ENCODE measurements at regions not wholly inside any gene's neighbourhood (a gene's known extent, or its start where the extent isn't known, plus 50 kb on each side); places are given as distances from the start of the nearest gene placed in this dataset.

GRCh38 chr1:30126848-30127247 lies 596.5 kb downstream of the MATN1 start:
- TF ChIP-seq POLR2AphosphoS5 (IDR thresholded peaks at IDR 0.05) (no peak), CTCF (IDR thresholded peaks at IDR 0.05) (no peak), POLR2A (IDR thresholded peaks at IDR 0.05) (no peak), EP300 (IDR thresholded peaks at IDR 0.05) (no peak)

Data from upper lobe of left lung (tissue), 4 donors.